GM13977 (cell line): ENCODE measurements at regions not wholly inside any gene's neighbourhood (a gene's known extent, or its start where the extent isn't known, plus 50 kb on each side); places are given as distances from the start of the nearest gene placed in this dataset.

ENCODE experiments used
- DNase-seq: peaks from one replicate; pipeline ENCODE4 v3.0.0; 2012; ENCODE audit warnings: low spot score
- in situ Hi-C: fragments of 300-500 bp; cut with MboI; formaldehyde crosslinking; loops from one replicate; pipeline ENCODE4 v1.12.0; 2022; ENCODE audit warnings: low sequenced_read_pairs, low pct_unique_long_range_greater_than_20kb, mixed read lengths, inconsistent platforms; ENCODE audit not compliant: unreplicated experiment
- TF ChIP-seq, protein P1 (sequence below): IDR thresholded peaks from 2 replicates; pipeline ENCODE4 v1.5.1; 2012; ENCODE audit warnings: mild to moderate bottlenecking, control low read depth; ENCODE audit not compliant: insufficient read depth; ENCODE audit errors: extremely low read depth, missing control alignments

- TF ChIP-seq, protein P1, sequence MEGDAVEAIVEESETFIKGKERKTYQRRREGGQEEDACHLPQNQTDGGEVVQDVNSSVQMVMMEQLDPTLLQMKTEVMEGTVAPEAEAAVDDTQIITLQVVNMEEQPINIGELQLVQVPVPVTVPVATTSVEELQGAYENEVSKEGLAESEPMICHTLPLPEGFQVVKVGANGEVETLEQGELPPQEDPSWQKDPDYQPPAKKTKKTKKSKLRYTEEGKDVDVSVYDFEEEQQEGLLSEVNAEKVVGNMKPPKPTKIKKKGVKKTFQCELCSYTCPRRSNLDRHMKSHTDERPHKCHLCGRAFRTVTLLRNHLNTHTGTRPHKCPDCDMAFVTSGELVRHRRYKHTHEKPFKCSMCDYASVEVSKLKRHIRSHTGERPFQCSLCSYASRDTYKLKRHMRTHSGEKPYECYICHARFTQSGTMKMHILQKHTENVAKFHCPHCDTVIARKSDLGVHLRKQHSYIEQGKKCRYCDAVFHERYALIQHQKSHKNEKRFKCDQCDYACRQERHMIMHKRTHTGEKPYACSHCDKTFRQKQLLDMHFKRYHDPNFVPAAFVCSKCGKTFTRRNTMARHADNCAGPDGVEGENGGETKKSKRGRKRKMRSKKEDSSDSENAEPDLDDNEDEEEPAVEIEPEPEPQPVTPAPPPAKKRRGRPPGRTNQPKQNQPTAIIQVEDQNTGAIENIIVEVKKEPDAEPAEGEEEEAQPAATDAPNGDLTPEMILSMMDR: no peak
- DNase-seq: no peak
- in situ Hi-C loops: no loop called here
These were observed 218.6 kb downstream of the MTHFS start for GRCh38 chr15:79678032-79678701.

DNA sequence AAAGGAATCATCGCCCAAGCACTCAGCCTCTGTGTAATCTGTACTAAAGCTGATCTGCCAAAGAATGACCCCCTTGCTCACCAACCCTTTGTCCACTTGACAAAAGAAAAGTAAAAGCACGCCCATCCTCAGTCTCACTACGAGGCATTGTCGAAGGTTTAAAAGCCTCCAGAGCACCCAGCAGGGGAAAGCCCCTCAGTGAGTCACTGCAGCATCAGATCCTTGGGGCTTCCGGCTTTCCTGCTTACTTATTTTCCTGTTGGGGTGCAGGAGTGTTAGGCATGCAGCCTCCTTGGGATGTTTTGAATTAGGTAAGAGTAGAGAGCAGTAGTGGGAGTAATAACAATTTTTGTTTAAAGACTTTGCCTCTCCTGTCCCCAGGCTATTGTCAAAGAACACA, 216.1 kb downstream of the MTHFS start:
- TF ChIP-seq, protein P1: no peak
- peak; percentile 27 for DNase-seq
- in situ Hi-C loops: no loop called here

DNA sequence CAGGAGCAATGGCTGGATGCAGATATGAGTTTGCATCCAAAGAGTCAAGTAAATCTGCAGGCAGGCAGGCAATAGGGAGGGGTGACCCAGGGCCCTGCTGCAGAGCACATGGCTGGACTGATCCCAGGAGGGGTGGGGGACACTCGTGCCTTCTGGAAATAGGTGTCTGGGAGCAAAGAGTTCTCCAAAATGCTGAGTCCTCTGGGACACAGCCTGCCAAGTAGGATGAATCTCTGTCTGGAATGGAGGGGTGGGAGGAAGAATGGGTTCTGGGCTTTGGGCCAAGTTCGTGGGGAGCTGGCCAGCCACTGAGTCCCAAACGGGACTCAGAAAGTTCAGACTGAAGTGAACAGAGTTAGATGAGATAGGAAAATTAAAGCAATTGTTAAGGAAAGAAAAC, 214.5 kb downstream of the MTHFS start:
- DNase-seq: no peak
- TF ChIP-seq, protein P1: no peak
- in situ Hi-C loops: no loop called here

DNA sequence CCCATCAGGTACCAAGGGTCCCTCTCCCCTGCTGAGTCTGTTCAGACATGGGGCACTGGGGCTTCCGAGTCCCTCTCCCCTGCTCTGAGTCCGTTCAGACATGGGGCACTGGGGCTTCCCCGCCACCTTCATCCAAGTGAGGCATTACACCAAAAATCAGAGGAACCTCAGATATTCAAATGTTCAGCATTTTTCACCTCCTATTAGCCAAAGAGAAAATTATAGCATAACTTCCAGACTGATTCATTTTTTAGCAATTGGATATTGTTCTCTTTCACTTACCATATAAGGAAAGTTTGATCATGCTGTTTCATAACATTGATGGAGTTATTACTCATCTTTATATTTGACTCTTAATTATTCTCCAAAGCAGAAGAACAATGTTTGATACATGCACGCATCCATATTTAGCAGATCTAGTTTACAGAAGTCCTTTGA, 213.9 kb downstream of the MTHFS start:
- in situ Hi-C loops: no loop called here
- DNase-seq: no peak

GRCh38 chr15:79689030-79689429, 207.8 kb downstream of the MTHFS start:
- in situ Hi-C loops: no loop called here
- DNase-seq: no peak
- TF ChIP-seq, protein P1: no peak

More for the DNA sequence above, 213.9 kb downstream of the MTHFS start:
- TF ChIP-seq, protein P1: no peak

DNA sequence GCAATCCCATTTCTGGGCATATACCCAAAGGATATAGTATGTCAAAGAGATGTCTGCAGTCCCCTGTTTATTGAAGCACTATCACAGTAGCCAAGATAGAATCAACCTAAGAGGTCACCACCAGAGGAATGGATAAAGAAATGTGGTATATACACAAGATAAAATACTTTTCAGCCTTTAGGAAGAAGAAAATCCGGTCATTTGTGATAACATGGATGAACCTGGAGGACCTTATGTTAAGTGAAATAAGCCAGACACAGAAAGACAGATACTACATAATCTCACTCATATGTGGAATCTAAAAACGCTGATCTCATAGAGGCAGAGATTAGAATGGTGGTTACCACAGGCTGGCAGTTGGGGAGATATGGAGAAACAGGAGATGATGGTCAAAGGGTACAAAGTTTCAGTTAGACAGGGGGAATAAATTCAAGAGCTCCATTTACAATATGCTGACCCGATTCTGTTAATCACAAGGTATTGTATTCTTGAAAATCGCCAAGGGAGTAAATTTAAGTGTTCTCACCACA, 195.8 kb downstream of the MTHFS start:
- TF ChIP-seq, protein P1: no peak
- in situ Hi-C loops: no loop called here
- DNase-seq: no peak
